ENCODE measurements at regions not wholly inside any gene's neighbourhood (a gene's known extent, or its start where the extent isn't known, plus 50 kb on each side); places are given as distances from the start of the nearest gene placed in this dataset.

DNA sequence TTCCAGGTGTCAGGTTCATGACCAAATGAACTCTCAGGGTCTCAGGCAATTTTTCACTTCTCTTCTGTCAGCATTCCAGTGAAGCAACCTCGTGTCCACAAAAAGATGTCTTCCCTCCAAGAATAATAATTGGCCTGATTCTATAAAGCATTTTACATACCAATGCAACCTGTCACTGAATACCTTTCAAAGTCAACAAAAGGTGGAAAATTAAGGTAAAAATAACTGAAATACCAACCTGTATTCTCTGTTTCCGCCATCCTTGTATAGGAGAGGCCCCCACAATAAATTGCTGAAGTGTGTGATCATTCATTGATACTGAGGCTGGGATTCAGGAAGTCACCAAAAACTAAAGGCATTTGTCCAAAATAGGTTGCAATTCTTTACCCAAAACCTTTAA lies 77.4 kb upstream of the TMEM45B start:
- no peaks in the 10 kb centered on the region for H3F3A ChIP-seq (ENCODE audit: insufficient read depth, low read length, poor library complexity, severe bottlenecking)
- H4K20me1 ChIP-seq (ENCODE audit: insufficient read depth), result no peaks in the 10 kb centered on the region
- no peak for TF ChIP-seq CTCF (IDR thresholded peaks at IDR 0.05; ENCODE audit: poor library complexity, severe bottlenecking)
- no peak for TF ChIP-seq REST (IDR thresholded peaks at IDR 0.05; ENCODE audit: borderline replicate concordance)
- TF ChIP-seq EP300 (conservative IDR thresholded peaks at IDR 0.05; ENCODE audit: poor library complexity, severe bottlenecking), result no peak
- no peak for TF ChIP-seq SMC3 (conservative IDR thresholded peaks at IDR 0.05; ENCODE audit: poor library complexity)
- TF ChIP-seq RAD21 (conservative IDR thresholded peaks at IDR 0.05), result no peak
- TF ChIP-seq MXI1 (conservative IDR thresholded peaks at IDR 0.05; ENCODE audit: poor library complexity, severe bottlenecking), result no peak
- no peak for TF ChIP-seq EZH2 (IDR thresholded peaks at IDR 0.05; ENCODE audit: borderline replicate concordance, insufficient read depth, low read length, poor library complexity, severe bottlenecking)
- no peak for TF ChIP-seq TAF1 (IDR thresholded peaks at IDR 0.05; ENCODE audit: low read depth)
- TF ChIP-seq POLR2AphosphoS5 (IDR thresholded peaks at IDR 0.05), result no peak
- H3K9me2 ChIP-seq (ENCODE audit: insufficient read depth, low read length), result no peaks in the 10 kb centered on the region
- no peaks in the 10 kb centered on the region for H3K36me3 ChIP-seq (ENCODE audit: insufficient read depth, low read length)
- no peak overlapping the region for H3K9ac ChIP-seq (ENCODE audit: low read length)
- no peak overlapping the region for H3K27ac ChIP-seq (ENCODE audit: low read length)
- H2AFZ ChIP-seq (ENCODE audit: low read depth, low read length), result no peak overlapping the region
- H3K9me3 ChIP-seq (ENCODE audit: low read length), result no peaks in the 10 kb centered on the region
- no peaks in the 10 kb centered on the region for H3K79me2 ChIP-seq (replicated peaks; ENCODE audit: insufficient read depth, low read length)
- H3K27me3 ChIP-seq (ENCODE audit: insufficient read depth, low read depth, low read length), result no peaks in the 10 kb centered on the region
- H3K4me2 ChIP-seq (ENCODE audit: low read length), result no peak overlapping the region
- H3K4me3 ChIP-seq (ENCODE audit: low read length), result no peak overlapping the region

DNA sequence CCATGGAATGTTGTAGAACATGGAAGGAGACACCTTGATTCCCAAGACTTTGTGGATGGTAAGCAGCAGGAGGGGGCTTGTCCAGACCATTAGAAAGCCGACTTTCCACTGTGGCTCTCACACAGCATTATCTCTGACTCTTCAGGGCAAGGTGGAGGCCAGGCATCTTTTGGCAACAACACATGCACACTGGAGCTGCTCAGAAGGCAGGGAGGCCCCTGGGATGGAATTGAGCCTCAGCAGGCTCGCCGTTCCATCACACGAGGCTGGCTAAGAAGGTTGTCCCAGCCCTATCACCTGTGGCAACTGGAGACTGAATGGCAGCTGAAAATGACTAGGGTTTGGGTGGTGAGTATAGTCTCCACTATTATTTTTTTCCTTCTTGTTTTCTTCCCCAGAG lies 76.3 kb upstream of the TMEM45B start:
- Histone ChIP-seq H3K27ac (ENCODE audit: low read length) (no peak overlapping the region), H3K27me3 (ENCODE audit: insufficient read depth, low read depth, low read length) (no peaks in the 10 kb centered on the region), H3K79me2 (replicated peaks; ENCODE audit: insufficient read depth, low read length) (no peaks in the 10 kb centered on the region), H3K4me2 (ENCODE audit: low read length) (no peak overlapping the region), H3F3A (ENCODE audit: insufficient read depth, low read length, poor library complexity, severe bottlenecking) (no peaks in the 10 kb centered on the region), H2AFZ (ENCODE audit: low read depth, low read length) (no peak overlapping the region), H3K9me3 (ENCODE audit: low read length) (no peaks in the 10 kb centered on the region), H3K9ac (ENCODE audit: low read length) (no peak overlapping the region), H3K4me3 (ENCODE audit: low read length) (no peak overlapping the region), H4K20me1 (ENCODE audit: insufficient read depth) (no peaks in the 10 kb centered on the region), H3K9me2 (ENCODE audit: insufficient read depth, low read length) (no peaks in the 10 kb centered on the region), H3K36me3 (ENCODE audit: insufficient read depth, low read length) (no peaks in the 10 kb centered on the region)
- no peak for TF ChIP-seq EP300 (conservative IDR thresholded peaks at IDR 0.05; ENCODE audit: poor library complexity, severe bottlenecking)
- no peak for TF ChIP-seq TAF1 (IDR thresholded peaks at IDR 0.05; ENCODE audit: low read depth)
- TF ChIP-seq MXI1 (conservative IDR thresholded peaks at IDR 0.05; ENCODE audit: poor library complexity, severe bottlenecking), result no peak
- TF ChIP-seq SMC3 (conservative IDR thresholded peaks at IDR 0.05; ENCODE audit: poor library complexity), result no peak
- no peak for TF ChIP-seq POLR2AphosphoS5 (IDR thresholded peaks at IDR 0.05)
- TF ChIP-seq CTCF (IDR thresholded peaks at IDR 0.05; ENCODE audit: poor library complexity, severe bottlenecking), result no peak
